Gastroesophageal sphincter (tissue), 3 donors: ENCODE measurements at regions not wholly inside any gene's neighbourhood (a gene's known extent, or its start where the extent isn't known, plus 50 kb on each side); places are given as distances from the start of the nearest gene placed in this dataset.

ENCODE experiments used
- EP300 ChIP-seq: sonication (generic); formaldehyde crosslinking; IDR thresholded peaks from one replicate; pipeline ENCODE4 v1.6.1; 2017; ENCODE audit warnings: antibody characterized with exemption, mild to moderate bottlenecking
- POLR2A ChIP-seq, 2 donors: fragments of 450-650 bp; IDR thresholded peaks; one replicate each; pipeline ENCODE4 v1.6.1; 2017; ENCODE audit warnings: antibody characterized with exemption in 2 of 2, mild to moderate bottlenecking in 2 of 2, moderate library complexity in 1 of 2
- TF ChIP-seq, protein P1 (sequence below), 4 experiments: fragments of 200-600 bp in 2 of 4; fragments of 450-650 bp in 2 of 4; sonication (generic) in 1 of 4; IDR thresholded peaks; one replicate each; pipeline ENCODE4 v1.5.1; 2017 to 2019; ENCODE audit warnings: antibody characterized with exemption in 4 of 4, mild to moderate bottlenecking in 2 of 4, moderate library complexity in 2 of 4

DNA sequence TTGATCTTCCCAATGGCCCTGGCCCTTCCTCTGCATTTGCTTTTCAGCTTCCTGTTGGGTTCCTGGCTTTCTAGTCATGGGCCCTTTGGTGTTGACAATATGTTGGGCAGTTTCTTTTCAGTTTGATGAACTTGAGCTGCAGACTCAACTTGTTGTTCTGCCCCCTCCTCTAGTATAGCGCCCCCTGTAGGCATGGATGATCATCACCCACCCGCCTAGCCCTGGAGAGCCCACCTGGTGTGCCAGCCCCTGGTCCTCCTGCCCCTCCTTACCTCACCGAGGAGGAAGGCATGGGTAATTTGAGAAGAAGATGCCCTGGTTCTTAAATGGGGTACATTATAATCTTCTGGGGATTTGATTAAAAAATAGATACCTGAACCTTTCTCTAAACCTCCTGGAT, 271.2 kb downstream of the SNX10 start:
- TF ChIP-seq, protein P1, sequence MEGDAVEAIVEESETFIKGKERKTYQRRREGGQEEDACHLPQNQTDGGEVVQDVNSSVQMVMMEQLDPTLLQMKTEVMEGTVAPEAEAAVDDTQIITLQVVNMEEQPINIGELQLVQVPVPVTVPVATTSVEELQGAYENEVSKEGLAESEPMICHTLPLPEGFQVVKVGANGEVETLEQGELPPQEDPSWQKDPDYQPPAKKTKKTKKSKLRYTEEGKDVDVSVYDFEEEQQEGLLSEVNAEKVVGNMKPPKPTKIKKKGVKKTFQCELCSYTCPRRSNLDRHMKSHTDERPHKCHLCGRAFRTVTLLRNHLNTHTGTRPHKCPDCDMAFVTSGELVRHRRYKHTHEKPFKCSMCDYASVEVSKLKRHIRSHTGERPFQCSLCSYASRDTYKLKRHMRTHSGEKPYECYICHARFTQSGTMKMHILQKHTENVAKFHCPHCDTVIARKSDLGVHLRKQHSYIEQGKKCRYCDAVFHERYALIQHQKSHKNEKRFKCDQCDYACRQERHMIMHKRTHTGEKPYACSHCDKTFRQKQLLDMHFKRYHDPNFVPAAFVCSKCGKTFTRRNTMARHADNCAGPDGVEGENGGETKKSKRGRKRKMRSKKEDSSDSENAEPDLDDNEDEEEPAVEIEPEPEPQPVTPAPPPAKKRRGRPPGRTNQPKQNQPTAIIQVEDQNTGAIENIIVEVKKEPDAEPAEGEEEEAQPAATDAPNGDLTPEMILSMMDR (IDR thresholded peaks at IDR 0.05) = no peak
- TF ChIP-seq POLR2A (IDR thresholded peaks at IDR 0.05) (no peak), EP300 (no peak)
